Trophoblast cell (in vitro differentiated cells and primary cell): ENCODE measurements at regions not wholly inside any gene's neighbourhood (a gene's known extent, or its start where the extent isn't known, plus 50 kb on each side); places are given as distances from the start of the nearest gene placed in this dataset.

Experiments used
- DNase-seq, 2 donors: peaks; one replicate each; pipeline ENCODE4 v3.0.0-alpha.2; 2016
- H2AFZ ChIP-seq: 2 replicates; pipeline ENCODE4 v1.6.1; 2013; ENCODE audit warnings: low read length, moderate library complexity, mild to moderate bottlenecking; ENCODE audit not compliant: insufficient read depth, poor library complexity
- H2AK5ac ChIP-seq: 2 replicates; pipeline ENCODE4 v1.6.1; 2013; ENCODE audit warnings: mild to moderate bottlenecking, low read length
- H2BK120ac ChIP-seq: 2 replicates; pipeline ENCODE4 v1.6.1; 2013; ENCODE audit warnings: low read length, mild to moderate bottlenecking, moderate library complexity; ENCODE audit not compliant: insufficient read depth, poor library complexity
- H2BK12ac ChIP-seq: 2 replicates; pipeline ENCODE4 v1.6.1; 2013; ENCODE audit warnings: mild to moderate bottlenecking, low read length, moderate library complexity
- H2BK5ac ChIP-seq: 2 replicates; pipeline ENCODE4 v1.6.1; 2013; ENCODE audit warnings: low read length, low read depth, moderate library complexity, mild to moderate bottlenecking; ENCODE audit not compliant: poor library complexity
- H3K14ac ChIP-seq: 2 replicates; pipeline ENCODE4 v1.6.1; 2013; ENCODE audit warnings: mild to moderate bottlenecking, low read length
- H3K18ac ChIP-seq: 2 replicates; pipeline ENCODE4 v1.6.1; 2013; ENCODE audit warnings: mild to moderate bottlenecking, low read length
- H3K23ac ChIP-seq: 2 replicates; pipeline ENCODE4 v1.6.1; 2013; ENCODE audit warnings: low read length
- H3K27ac ChIP-seq: 2 replicates; pipeline ENCODE4 v1.5.1; 2013; ENCODE audit warnings: low read depth, mild to moderate bottlenecking, inconsistent platforms, low read length, moderate library complexity
- H3K27me3 ChIP-seq: 2 replicates; pipeline ENCODE4 v1.6.1; 2013; ENCODE audit warnings: inconsistent platforms, mild to moderate bottlenecking, low read length, moderate library complexity; ENCODE audit not compliant: insufficient read depth
- H3K36me3 ChIP-seq, 2 experiments: 1 replicate in 1 of 2; 2 replicates in 1 of 2; pipeline ENCODE4 v1.6.1; 2013; ENCODE audit warnings: low read length in 2 of 2, mild to moderate bottlenecking in 2 of 2, moderate library complexity in 1 of 2; ENCODE audit not compliant: insufficient read depth in 2 of 2, control insufficient read depth in 1 of 2
- H3K4ac ChIP-seq: 2 replicates; pipeline ENCODE4 v1.6.1; 2013; ENCODE audit warnings: low read depth, mild to moderate bottlenecking, low read length, moderate library complexity
- H3K4me1 ChIP-seq, 2 experiments: 1 replicate in 1 of 2; 2 replicates in 1 of 2; pipeline ENCODE4 v1.6.1; 2013; ENCODE audit warnings: low read length in 2 of 2, mild to moderate bottlenecking in 2 of 2, moderate library complexity in 1 of 2; ENCODE audit not compliant: insufficient read depth in 2 of 2, control insufficient read depth in 1 of 2
- H3K4me2 ChIP-seq: 2 replicates; pipeline ENCODE4 v1.6.1; 2013; ENCODE audit warnings: inconsistent platforms, mild to moderate bottlenecking, low read length, moderate library complexity
- H3K4me3 ChIP-seq: 2 replicates; pipeline ENCODE4 v1.5.1; 2013; ENCODE audit warnings: mild to moderate bottlenecking, low read depth, low read length, inconsistent platforms
- H3K79me1 ChIP-seq: one replicate; pipeline ENCODE4 v1.6.1; 2013; ENCODE audit warnings: low read length
- H3K79me2 ChIP-seq: 2 replicates; pipeline ENCODE4 v1.6.1; 2013; ENCODE audit warnings: low read length, mild to moderate bottlenecking; ENCODE audit not compliant: control insufficient read depth, insufficient read depth, poor library complexity
- H3K9ac ChIP-seq: 2 replicates; pipeline ENCODE4 v1.6.1; 2013; ENCODE audit warnings: mild to moderate bottlenecking, low read length
- H3K9me3 ChIP-seq: 2 replicates; pipeline ENCODE4 v1.6.1; 2013; ENCODE audit warnings: low read depth, mild to moderate bottlenecking, control low read depth, inconsistent platforms, low read length; ENCODE audit not compliant: insufficient read depth
- H4K12ac ChIP-seq: 2 replicates; pipeline ENCODE4 v1.6.1; 2013; ENCODE audit warnings: low read depth, mild to moderate bottlenecking, low read length, moderate library complexity
- H4K8ac ChIP-seq: 2 replicates; pipeline ENCODE4 v1.6.1; 2013; ENCODE audit warnings: low read depth, mild to moderate bottlenecking, low read length, moderate library complexity
- H4K91ac ChIP-seq: one replicate; pipeline ENCODE4 v1.6.1; 2013; ENCODE audit warnings: low read depth, mild to moderate bottlenecking, low read length, moderate library complexity
- WGBS: extraction: QIAGEN DNeasy Blood & Tissue Kit; methylation state at CpG from one replicate; pipeline ENCODE4 v1.1.7; 2013; ENCODE audit warnings: missing lambda C conversion rate; ENCODE audit not compliant: insufficient read length, insufficient coverage; ENCODE audit errors: extremely low coverage; 5-methylcytosine and 5-hydroxymethylcytosine counted together

GRCh38 chr4:138887741-138888140, 127.8 kb upstream of the NOCT start:
- H3K27me3 ChIP-seq = no peaks in the 10 kb centered on the region

GRCh38 chr4:138887341-138887740, 128.2 kb upstream of the NOCT start:
- no peak overlapping the region for H3K23ac ChIP-seq
- H3K36me3 ChIP-seq = no peaks in the 10 kb centered on the region
- no peak overlapping the region for H3K27ac ChIP-seq
- no peak overlapping the region for H3K18ac ChIP-seq
- no peak overlapping the region for H3K4me2 ChIP-seq
- WGBS = no CpG with 5 or more reads among the region's 4 CpGs
- H2AFZ ChIP-seq = no peak overlapping the region
- no peak overlapping the region for H4K8ac ChIP-seq
- peak; percentile 66 to 94 for DNase-seq
- H3K14ac ChIP-seq = no peak overlapping the region
- H3K27me3 ChIP-seq = no peaks in the 10 kb centered on the region
- H3K9ac ChIP-seq = no peak overlapping the region
- H2BK5ac ChIP-seq = no peak overlapping the region
- peak overlapping the region; percentile 11 for H4K91ac ChIP-seq
- no peaks in the 10 kb centered on the region for H3K79me2 ChIP-seq
- no peak overlapping the region for H2BK12ac ChIP-seq
- no peak overlapping the region for H2BK120ac ChIP-seq
- no peaks in the 10 kb centered on the region for H3K79me1 ChIP-seq
- H3K4me3 ChIP-seq = no peak overlapping the region
- no peak overlapping the region for H3K4ac ChIP-seq
- no peak overlapping the region for H4K12ac ChIP-seq
- no peak overlapping the region for H2AK5ac ChIP-seq
- no peaks in the 10 kb centered on the region for H3K4me1 ChIP-seq
- H3K9me3 ChIP-seq = peaks cover 2% of the 10 kb centered on the region

More at GRCh38 chr4:138887741-138888140, 127.8 kb upstream of the NOCT start:
- Histone ChIP-seq H3K27ac (no peak overlapping the region), H3K4ac (no peak overlapping the region), H3K9me3 (peaks cover 2% of the 10 kb centered on the region), H2BK12ac (no peak overlapping the region), H3K9ac (no peak overlapping the region), H3K4me1 (no peaks in the 10 kb centered on the region), H3K4me2 (no peak overlapping the region), H2BK120ac (no peak overlapping the region), H3K4me3 (no peak overlapping the region), H3K23ac (no peak overlapping the region), H3K79me2 (no peaks in the 10 kb centered on the region), H2AK5ac (no peak overlapping the region), H4K12ac (no peak overlapping the region), H2AFZ (no peak overlapping the region), H2BK5ac (no peak overlapping the region), H4K8ac (no peak overlapping the region), H3K18ac (no peak overlapping the region), H3K36me3 (no peaks in the 10 kb centered on the region), H4K91ac (peak overlapping the region; percentile 11), H3K14ac (no peak overlapping the region), H3K79me1 (no peaks in the 10 kb centered on the region)
- WGBS = no CpG with 5 or more reads among the region's 6 CpGs
- peak; percentile 85 to 93 for DNase-seq

- H4K91ac ChIP-seq = no peak overlapping the region
- no peak overlapping the region for H4K12ac ChIP-seq
- H3K79me2 ChIP-seq = no peaks in the 10 kb centered on the region
- H2AFZ ChIP-seq = no peak overlapping the region
- no peak overlapping the region for H4K8ac ChIP-seq
- H3K14ac ChIP-seq = no peak overlapping the region
- H3K79me1 ChIP-seq = peaks cover 2% of the 10 kb centered on the region
- WGBS = no CpG with 5 or more reads among the region's 3 CpGs
- H2BK120ac ChIP-seq = no peak overlapping the region
- no peak overlapping the region for H2AK5ac ChIP-seq
- H3K36me3 ChIP-seq = no peaks in the 10 kb centered on the region
- H3K27me3 ChIP-seq = no peaks in the 10 kb centered on the region
- no peak overlapping the region for H3K27ac ChIP-seq
- no peak overlapping the region for H3K4me3 ChIP-seq
- no peak overlapping the region for H2BK5ac ChIP-seq
- no peak overlapping the region for H3K4me2 ChIP-seq
- H3K4ac ChIP-seq = no peak overlapping the region
- H3K4me1 ChIP-seq = peaks cover 8 to 13% of the 10 kb centered on the region in 2 experiments
- H3K9ac ChIP-seq = no peak overlapping the region
- no peaks in the 10 kb centered on the region for H3K9me3 ChIP-seq
- no peak overlapping the region for H3K18ac ChIP-seq
- DNase-seq = no peak
- no peak overlapping the region for H2BK12ac ChIP-seq
- H3K23ac ChIP-seq = no peak overlapping the region
Measured at GRCh38 chr4:138879757-138880156, 135.8 kb upstream of the NOCT start.

- H4K12ac ChIP-seq = no peak overlapping the region
- no peaks in the 10 kb centered on the region for H3K36me3 ChIP-seq
- H3K4me3 ChIP-seq = no peak overlapping the region
- peak overlapping the region; percentile 37 for H2BK5ac ChIP-seq
- no peak overlapping the region for H2AFZ ChIP-seq
- no peak overlapping the region for H3K18ac ChIP-seq
- no peak overlapping the region for H3K14ac ChIP-seq
- peak overlapping the region; percentile 31 for H4K91ac ChIP-seq
- H2BK12ac ChIP-seq = peak overlapping the region; percentile 2
- no peaks in the 10 kb centered on the region for H3K9me3 ChIP-seq
- H3K27ac ChIP-seq = peak overlapping the region; percentile 88
- H3K9ac ChIP-seq = no peak overlapping the region
- H2BK120ac ChIP-seq = peak overlapping the region; percentile 6
- peak; percentile 88 to 94 for DNase-seq
- H3K79me1 ChIP-seq = peaks cover 2% of the 10 kb centered on the region
- H3K23ac ChIP-seq = no peak overlapping the region
- H2AK5ac ChIP-seq = no peak overlapping the region
- H3K4ac ChIP-seq = no peak overlapping the region
- H4K8ac ChIP-seq = no peak overlapping the region
- H3K4me1 ChIP-seq = peaks cover 8 to 13% of the 10 kb centered on the region in 2 experiments
- WGBS = no CpG with 5 or more reads among the region's 10 CpGs
- H3K4me2 ChIP-seq = peak overlapping the region; percentile 39
- no peaks in the 10 kb centered on the region for H3K27me3 ChIP-seq
- H3K79me2 ChIP-seq = no peaks in the 10 kb centered on the region
Measured at GRCh38 chr4:138875891-138876608, 139.5 kb upstream of the NOCT start.
